NCI-H2227 treated with DMSO at 0.1 percent for 48 hours (cell line): ENCODE measurements at regions not wholly inside any gene's neighbourhood (a gene's known extent, or its start where the extent isn't known, plus 50 kb on each side); places are given as distances from the start of the nearest gene placed in this dataset.

Experiments used
- DNase-seq: peaks from one replicate; lab custom pipeline; 2025; lab: John Stamatoyannopoulos, UW

DNA sequence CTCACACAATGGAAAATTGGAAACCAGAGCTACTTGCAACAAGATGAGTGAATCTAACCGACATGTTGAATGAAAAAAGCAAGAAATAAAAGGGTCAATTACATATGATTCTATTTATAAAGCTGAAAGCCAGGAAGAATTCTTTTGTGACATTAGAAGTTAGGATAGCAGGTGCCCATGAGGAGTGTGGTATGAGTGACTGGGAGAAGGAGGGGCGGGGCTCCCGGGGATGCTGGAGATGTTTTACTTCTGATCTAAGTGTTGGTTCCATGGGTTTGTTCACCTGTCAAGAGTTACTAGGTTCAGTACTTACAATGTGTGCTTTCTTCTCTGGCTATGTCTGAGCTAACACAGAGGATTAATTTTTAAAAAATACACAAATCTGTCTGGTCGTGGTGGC lies 60.8 kb downstream of the NSMCE3 start:
- DNase-seq = no peak

DNA sequence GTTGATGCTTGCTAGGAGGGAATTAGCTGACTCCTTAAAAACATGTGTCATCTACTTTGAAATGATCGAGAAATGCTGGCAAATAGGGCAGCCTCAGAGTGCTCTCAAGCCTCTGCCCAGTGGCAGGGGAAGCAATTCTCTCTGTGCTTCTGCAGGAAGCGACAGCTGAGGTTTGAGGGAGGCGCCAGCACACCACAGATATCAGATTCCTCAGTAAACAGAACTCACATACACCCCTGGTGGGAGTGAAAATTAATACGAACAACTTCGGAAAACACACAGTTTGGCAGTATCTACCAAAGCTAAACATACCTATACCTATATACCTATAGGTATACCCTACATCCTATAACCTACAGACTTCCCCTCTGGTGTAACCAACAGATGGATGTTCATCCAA lies 61.3 kb downstream of the NSMCE3 start:
- peak; percentile 10 for DNase-seq

GRCh38 chr15:29207758-29208108 lies 61.9 kb downstream of the NSMCE3 start:
- DNase-seq = no peak

- DNase-seq = no peak
Observed at GRCh38 chr15:29207027-29207757, 62.4 kb downstream of the NSMCE3 start.

- no peak for DNase-seq
Observed at GRCh38 chr15:29205186-29205585, 64.4 kb downstream of the NSMCE3 start.

DNA sequence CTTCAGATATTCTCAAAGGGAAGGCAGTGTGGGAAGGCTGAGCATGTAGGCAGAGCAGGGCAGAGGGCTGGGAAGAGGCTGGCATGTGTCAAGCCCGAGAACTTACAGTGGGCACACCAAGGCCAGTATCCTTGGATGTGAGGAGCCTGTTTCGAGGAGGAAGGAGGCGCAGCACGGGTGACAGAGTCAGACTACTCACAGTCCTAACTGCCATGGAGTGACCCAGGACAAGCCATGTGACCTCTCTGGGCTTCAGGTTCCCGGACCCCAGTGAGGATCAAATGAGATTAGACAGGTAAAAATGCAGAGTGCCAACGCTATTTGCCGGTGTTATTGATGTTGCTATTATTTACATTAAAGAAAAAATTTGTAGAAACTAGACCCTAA lies 65.3 kb downstream of the NSMCE3 start:
- DNase-seq = no peak

DNA sequence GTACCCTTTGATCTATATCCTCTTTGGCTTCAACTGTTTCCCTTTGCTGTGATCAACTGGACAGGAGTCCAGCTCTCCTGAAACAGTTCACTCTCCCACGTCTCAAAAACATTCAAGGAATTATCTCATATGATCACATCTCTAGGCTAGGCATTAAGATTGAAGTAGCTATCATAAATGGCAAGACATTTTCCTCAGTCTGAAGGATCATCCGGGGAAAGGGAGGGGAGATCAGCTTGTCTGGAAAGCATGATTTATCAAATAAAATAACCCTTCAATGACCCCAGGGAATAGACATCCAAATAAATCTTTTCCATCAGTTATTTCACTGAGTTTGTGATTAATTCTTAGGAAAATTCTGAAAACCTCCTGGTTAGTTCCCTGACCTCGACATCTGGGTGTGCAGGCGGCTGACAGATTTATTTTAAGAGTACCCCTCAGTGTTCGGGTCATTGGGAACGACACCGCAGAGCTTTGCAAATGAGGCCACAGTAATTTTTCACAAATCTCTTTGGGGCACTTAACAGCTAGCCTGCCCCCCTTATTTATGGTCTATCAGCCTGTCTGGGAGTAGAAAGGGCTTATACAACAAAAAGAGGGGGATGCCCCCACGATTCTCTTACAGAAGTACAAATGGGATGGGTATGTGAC lies 65.8 kb downstream of the NSMCE3 start:
- DNase-seq = no peak

- no peak for DNase-seq
Observed at GRCh38 chr15:29196722-29197121, 72.9 kb downstream of the NSMCE3 start.

DNA sequence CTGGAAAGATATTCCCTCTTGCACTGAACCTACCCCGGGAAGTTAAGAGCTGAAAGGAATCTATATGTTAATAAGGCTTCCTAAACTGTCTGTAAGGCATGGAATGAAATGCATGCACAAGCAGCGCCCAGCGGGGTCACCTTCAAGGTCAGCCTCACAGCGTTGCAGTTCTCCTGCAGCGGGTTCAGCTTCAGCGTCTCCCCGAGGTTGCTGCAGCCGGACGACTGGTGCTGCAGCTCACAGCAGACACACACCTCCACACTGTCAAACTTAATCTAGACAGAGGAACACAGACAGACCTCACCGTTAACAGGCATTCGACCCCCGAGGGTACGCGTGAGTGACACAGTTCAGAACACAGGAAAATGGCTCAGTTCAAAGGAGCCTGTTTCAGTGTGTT lies 73.3 kb downstream of the NSMCE3 start:
- DNase-seq = no peak

GRCh38 chr15:29194866-29195265 lies 74.8 kb downstream of the NSMCE3 start:
- DNase-seq = no peak

GRCh38 chr15:29183071-29183831 lies 86.4 kb downstream of the NSMCE3 start:
- no peak for DNase-seq

DNA sequence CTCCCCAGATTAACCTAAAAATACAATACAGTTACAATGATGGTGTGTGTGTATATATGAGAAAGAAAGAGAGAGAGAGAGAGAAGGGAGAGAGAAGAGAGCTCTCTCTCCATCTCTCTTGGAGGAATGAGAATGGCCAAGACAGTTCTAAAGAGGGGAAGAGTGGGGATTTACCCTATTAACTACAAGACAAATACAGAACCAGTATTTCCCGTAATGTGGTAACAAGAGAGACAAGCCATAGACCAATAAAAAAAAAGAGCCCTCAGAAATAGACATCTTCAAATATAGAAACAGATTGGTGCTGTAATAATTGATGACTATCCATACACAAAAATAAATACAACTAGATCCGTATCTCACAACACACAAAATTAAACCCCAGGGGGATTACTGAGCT lies 87.0 kb downstream of the NSMCE3 start:
- DNase-seq = no peak

DNA sequence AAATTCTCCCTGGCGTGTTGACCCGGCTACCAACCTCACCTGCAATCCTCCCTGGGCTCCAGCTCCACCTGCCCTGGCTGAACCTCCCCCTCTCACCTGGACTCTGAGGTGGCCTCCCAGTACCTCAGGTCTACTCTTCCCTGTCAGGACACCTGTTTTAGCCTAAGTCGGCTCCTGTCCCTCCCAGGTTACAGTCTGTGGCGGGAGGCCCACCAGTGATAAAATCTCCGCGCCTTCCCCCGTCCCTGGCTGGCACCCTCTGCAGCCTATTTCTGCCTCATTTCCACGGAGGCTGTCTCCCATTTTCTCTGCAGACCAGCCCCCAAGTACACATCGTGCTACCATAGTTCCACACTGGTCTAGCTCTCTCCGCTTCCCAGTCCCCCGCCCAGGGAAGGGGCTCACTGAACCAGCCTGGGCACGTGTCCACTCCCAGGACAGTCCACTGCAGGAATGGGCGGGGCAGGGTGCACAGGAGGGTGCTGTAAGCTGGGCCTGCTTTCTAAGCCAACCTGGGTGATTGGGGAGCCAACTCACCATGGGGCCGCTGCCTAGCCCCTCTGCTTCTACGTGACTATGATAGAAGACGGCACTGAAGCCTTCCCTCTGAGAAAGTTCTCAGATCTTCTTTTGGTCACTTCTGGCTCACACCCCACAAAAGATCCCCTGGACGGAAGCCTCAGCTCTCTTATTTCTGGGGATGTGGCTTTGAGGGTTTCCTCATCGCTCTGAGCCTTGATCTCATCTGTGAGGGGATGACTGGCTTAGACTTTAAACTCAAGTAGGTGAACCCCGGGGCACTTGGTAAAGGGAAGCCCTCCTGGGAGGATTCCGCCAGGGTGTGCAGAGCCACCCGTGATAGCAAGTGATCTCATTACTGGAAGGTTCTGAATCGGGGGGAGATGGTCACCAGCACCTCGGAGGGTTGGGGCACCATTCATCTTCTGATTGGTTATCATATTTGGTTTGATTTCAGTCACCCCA lies 96.6 kb downstream of the NSMCE3 start:
- DNase-seq = no peak

GRCh38 chr15:29170521-29170920 lies 99.1 kb downstream of the NSMCE3 start:
- no peak for DNase-seq
